Hippocampal formation (tissue), 2 donors: ENCODE measurements at regions not wholly inside any gene's neighbourhood (a gene's known extent, or its start where the extent isn't known, plus 50 kb on each side); places are given as distances from the start of the nearest gene placed in this dataset.

Experiments
- DNase-seq, 2 donors: peaks; one replicate each; lab custom pipeline; 2025; lab: John Stamatoyannopoulos, UW

- no peak for DNase-seq
These were observed 61.6 kb upstream of the HS6ST1 start for GRCh38 chr2:128380061-128380889.

- no peak for DNase-seq
These were observed 62.6 kb upstream of the HS6ST1 start for GRCh38 chr2:128380961-128381938.

DNA sequence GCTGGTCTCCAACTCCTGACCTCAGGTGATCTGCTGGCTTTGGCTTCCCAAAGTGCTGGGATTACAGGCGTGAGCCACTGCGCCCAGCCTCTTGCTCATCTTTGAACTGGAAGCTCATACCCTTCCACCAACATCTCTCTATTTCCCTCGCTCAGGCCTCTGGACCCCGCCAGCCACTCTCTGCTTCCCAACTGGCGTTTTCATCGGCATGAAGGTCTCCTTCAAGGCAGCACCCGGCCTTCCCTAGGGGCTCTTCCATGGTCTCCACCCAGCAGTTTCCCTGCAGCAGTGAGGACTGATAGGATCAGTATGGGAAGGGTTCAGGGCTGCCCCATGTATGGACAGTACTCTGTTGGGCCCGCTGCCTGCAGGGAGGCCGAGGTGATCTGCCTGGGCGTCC is 65.8 kb upstream of the HS6ST1 start:
- no peak for DNase-seq

GRCh38 chr2:128384956-128385355 is 66.3 kb upstream of the HS6ST1 start:
- no peak for DNase-seq

- no peak for DNase-seq
These were observed 66.7 kb upstream of the HS6ST1 start for GRCh38 chr2:128385365-128385764.

DNA sequence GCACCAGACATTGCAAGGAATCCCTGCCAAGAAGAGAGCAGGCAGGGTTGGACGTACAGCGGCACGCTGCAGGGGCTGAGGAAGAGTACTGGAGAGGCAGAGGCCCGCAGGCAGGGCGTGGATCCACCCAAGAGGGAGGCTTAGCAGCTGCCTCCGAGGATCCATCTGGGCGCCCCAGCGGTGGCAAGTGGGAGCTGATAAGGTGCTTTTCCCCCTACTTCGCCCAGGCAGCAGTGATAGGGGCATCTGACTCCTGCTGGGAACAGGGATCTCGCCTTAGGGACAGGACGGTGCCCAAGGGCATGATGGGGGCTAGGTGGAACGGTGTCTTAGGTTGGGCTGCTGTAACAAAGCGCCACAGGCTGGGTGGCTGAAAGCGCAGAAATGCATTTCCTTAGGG is 67.4 kb upstream of the HS6ST1 start:
- DNase-seq, result no peak

- no peak for DNase-seq
These were observed 69.9 kb upstream of the HS6ST1 start for GRCh38 chr2:128388499-128388941.

DNA sequence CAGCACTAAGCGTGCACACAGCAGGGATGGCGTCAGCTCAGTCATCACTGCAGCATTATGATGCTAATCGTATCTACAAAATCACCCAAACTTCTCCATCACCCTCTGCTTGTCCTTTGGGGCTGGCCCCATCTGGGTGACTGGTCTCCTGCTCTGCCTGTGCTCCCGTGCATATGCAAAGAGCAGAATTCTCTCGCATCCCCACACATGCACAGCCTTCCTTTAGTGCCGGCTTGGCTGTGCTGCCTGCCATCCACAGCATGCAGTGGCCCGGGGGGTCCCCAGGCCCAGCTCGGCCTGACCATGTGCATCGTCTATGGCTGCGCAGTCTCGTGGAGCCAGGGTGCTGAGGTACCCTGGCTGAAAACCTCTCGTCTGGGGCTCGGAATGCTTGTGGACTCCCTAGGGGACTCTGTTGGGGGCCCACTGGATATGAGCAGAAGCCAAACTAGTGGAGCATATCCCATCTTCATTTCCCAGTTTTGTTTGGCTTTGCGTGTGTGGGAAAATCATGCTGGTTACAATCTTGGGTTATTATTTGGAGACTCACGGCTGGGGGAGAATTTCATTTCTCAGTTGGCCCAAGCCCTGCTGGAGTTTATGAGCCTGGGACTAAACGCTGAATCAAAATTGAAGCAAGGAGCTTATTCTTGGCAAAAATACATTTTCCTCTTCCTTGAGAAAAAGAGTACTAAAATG is 70.9 kb upstream of the HS6ST1 start:
- DNase-seq, result no peak

DNA sequence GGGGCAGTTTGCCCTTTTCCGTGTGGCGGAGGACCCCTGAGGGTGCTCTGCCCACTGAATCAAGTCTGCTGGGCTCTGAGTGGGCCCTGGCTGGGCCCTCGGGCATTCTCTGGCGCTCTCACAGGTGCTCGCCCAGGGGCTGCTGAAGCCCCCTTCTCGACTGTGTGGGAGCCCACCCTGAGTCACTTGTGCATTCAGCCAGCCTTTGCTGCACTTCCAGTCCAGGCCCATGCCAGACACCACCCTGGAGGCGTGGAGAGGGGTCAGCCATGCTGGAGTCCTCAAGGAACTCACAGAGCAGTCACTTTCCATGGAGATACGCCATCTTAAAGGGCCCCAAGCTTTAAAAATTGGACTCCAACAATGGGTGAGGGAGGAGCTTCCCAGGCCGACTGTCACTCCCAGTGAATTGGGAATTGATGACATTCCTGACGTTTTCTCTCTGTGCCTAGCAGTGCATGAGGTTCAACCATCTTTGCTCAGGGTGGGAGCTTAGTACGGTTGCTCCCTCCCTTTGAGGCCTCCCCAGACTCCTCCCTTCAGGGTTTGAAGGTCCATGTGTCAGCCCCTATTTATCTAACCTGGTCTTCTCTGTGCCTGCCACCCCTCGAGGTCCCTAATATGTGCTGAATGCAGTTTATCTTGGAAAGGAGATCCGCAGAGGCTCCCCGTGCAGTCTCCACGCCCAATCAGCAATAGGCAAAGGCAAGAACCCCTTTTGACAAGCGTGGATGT is 71.8 kb upstream of the HS6ST1 start:
- no peak for DNase-seq

DNA sequence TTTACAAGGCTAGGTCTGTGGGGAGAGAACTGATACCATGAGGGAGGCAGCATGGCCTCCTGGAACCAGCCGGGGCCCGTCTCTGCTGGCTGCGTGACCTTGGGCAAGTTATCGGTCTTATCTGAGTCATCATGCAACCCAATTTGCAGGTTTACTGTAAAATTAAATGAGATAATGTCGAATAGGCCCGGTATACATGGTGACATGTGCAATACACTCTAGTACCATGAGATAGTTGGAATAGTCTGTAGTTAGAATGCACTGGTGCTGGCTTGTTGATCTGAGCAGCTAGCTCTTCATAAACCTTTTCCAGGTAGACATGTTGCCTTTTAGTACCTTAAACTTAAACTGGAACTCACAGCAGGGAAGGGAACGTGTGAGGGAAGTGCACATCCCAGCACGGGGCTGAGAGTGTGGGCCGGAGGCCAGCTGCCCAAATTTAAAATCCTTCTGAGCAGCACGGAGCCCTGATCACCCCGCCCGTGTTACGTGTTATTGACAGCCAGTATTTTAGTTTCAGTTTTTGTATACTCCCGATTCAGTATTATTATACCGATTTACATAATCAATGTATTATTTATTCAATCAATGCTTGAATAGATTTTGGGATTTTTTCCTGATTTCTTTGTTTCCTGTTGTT is 72.4 kb upstream of the HS6ST1 start:
- no peak for DNase-seq

- no peak for DNase-seq
These were observed 73.0 kb upstream of the HS6ST1 start for GRCh38 chr2:128391679-128392078.

GRCh38 chr2:128392207-128392606 is 73.5 kb upstream of the HS6ST1 start:
- DNase-seq, result no peak

- DNase-seq, result no peak
These were observed 75.5 kb upstream of the HS6ST1 start for GRCh38 chr2:128394007-128394730.

- no peak for DNase-seq
These were observed 76.5 kb upstream of the HS6ST1 start for GRCh38 chr2:128395196-128395595.

DNA sequence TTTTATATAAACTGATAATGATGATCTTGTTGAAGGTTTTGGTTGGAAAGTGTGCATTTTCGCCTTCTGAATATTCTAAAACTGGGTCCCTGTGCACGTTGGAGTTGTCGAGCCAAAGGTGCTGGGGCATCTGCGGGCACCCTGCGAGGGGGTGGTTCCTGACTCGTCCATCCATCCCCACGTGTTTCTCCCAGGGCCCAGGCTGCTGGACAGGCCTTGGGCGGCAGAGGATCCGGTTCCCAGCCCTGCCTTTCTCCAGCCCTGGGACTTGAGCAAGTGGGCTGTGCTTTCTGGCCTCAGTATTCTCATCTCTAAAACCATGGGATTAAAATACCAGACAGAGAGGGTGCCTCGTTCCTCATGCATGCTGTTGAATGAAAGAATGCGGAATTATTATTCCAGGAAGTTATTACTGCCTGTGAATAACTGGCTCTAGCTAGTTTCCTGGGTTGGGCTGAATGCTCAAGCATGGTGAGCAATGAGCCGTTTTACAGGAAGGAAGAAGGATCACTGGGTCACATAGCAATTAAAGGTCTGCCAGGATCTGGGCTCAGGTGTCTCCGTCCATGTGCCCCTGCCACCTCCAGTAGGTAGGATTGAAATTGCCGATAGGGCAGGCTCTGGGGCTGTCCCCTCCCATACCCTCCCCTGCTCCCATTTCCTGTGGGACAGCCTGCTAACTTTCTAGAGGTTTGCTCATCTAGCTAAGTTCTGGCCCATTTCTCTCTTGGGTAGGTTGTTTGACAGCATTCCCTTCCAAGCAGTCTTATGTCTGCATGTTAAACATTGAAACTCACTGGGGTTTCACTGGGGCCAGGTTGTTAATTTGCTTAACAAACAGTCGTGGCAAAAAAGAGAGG is 77.2 kb upstream of the HS6ST1 start:
- no peak for DNase-seq

GRCh38 chr2:128396500-128396891 is 77.8 kb upstream of the HS6ST1 start:
- no peak for DNase-seq

- DNase-seq, result no peak
These were observed 78.3 kb upstream of the HS6ST1 start for GRCh38 chr2:128396946-128397345.

- DNase-seq, result peak in 1 of 2 donors; percentile 22
These were observed 80.6 kb upstream of the HS6ST1 start for GRCh38 chr2:128399256-128399655.

DNA sequence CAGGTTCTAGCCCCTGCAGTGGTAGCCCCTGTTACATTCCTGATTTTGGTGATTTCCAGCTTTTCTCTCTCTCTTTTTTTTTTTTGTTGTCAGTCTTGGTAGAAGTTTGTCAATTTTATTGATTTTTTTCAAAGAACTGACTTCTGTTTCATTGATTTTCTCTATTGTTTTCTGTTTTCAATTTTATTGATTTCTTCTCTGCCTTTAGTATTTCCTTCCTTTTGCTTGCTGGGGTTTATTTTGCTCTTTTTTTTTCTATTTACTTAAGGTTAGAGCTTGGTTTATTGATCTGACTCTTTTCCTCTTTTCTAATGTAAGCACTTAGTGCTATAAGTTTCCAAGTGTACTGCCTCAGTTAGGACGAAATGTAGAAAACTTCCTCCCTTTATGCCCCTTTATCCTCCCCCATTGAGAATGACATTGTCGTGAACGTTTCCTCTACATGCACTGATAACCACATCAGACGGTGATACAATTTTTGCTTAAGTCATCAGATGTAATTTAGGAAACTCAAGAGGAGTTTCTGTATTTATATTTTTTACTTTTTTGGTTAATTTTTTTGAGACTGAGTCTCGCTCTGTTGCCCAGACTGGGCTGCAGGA is 81.1 kb upstream of the HS6ST1 start:
- no peak for DNase-seq
